ENCODE measurements at regions not wholly inside any gene's neighbourhood (a gene's known extent, or its start where the extent isn't known, plus 50 kb on each side); places are given as distances from the start of the nearest gene placed in this dataset.

GRCh38 chr16:63157818-63158217, 1121.6 kb upstream of the CDH8 start:
- Mint-ChIP-seq H3K9me3 (peaks cover 35% of the 10 kb centered on the region), H3K4me1 (ENCODE audit: low read depth) (no peaks in the 10 kb centered on the region), H3K4me3 (no peak overlapping the region), H3K27me3 (ENCODE audit: insufficient read depth) (no peaks in the 10 kb centered on the region), H3K36me3 (ENCODE audit: low read depth) (no peaks in the 10 kb centered on the region), H3K27ac (no peak overlapping the region)
- DNase-seq = no peak
- TF ChIP-seq CTCF (IDR thresholded peaks at IDR 0.05) = no peak

- H3K4me3 Mint-ChIP-seq = no peak overlapping the region
- peaks cover 27% of the 10 kb centered on the region for H3K9me3 Mint-ChIP-seq
- TF ChIP-seq CTCF (IDR thresholded peaks at IDR 0.05) = no peak
- H3K27ac Mint-ChIP-seq = no peak overlapping the region
- H3K27me3 Mint-ChIP-seq (ENCODE audit: insufficient read depth) = peaks cover 4% of the 10 kb centered on the region; the same call in 1 of the 2 replicates
- H3K4me1 Mint-ChIP-seq (ENCODE audit: low read depth) = no peaks in the 10 kb centered on the region
- DNase-seq = no peak
- H3K36me3 Mint-ChIP-seq (ENCODE audit: low read depth) = no peaks in the 10 kb centered on the region
Measured at GRCh38 chr16:63146251-63146650, 1110.0 kb upstream of the CDH8 start.

- Mint-ChIP-seq H3K27ac (no peak overlapping the region), H3K27me3 (ENCODE audit: insufficient read depth) (peaks cover 4% of the 10 kb centered on the region; the same call in 1 of the 2 replicates), H3K36me3 (ENCODE audit: low read depth) (no peaks in the 10 kb centered on the region), H3K4me1 (ENCODE audit: low read depth) (no peaks in the 10 kb centered on the region), H3K4me3 (no peak overlapping the region), H3K9me3 (peaks cover 32% of the 10 kb centered on the region)
- TF ChIP-seq CTCF (IDR thresholded peaks at IDR 0.05) = no peak
- DNase-seq = no peak
Measured at GRCh38 chr16:63145411-63145810, 1109.2 kb upstream of the CDH8 start.

- H3K4me3 Mint-ChIP-seq = no peak overlapping the region
- no peak for TF ChIP-seq CTCF (IDR thresholded peaks at IDR 0.05)
- H3K4me1 Mint-ChIP-seq (ENCODE audit: low read depth) = no peaks in the 10 kb centered on the region
- H3K27ac Mint-ChIP-seq = no peak overlapping the region
- peaks cover 8% of the 10 kb centered on the region for H3K36me3 Mint-ChIP-seq (ENCODE audit: low read depth)
- peaks cover 20% of the 10 kb centered on the region for H3K9me3 Mint-ChIP-seq
- no peak for DNase-seq
- no peaks in the 10 kb centered on the region; the same call in 1 of the 2 replicates for H3K27me3 Mint-ChIP-seq (ENCODE audit: insufficient read depth)
Measured at GRCh38 chr16:63135069-63135468, 1098.8 kb upstream of the CDH8 start.

GRCh38 chr16:63131503-63131902, 1095.3 kb upstream of the CDH8 start:
- no peak for DNase-seq
- TF ChIP-seq CTCF (IDR thresholded peaks at IDR 0.05) = no peak
- Mint-ChIP-seq H3K27me3 (ENCODE audit: insufficient read depth) (no peaks in the 10 kb centered on the region; the same call in 1 of the 2 replicates), H3K27ac (no peak overlapping the region), H3K36me3 (ENCODE audit: low read depth) (peaks cover 13% of the 10 kb centered on the region), H3K4me1 (ENCODE audit: low read depth) (no peaks in the 10 kb centered on the region), H3K4me3 (no peak overlapping the region), H3K9me3 (peaks cover 29% of the 10 kb centered on the region)

GRCh38 chr16:63130942-63131341, 1094.7 kb upstream of the CDH8 start:
- no peaks in the 10 kb centered on the region for H3K4me1 Mint-ChIP-seq (ENCODE audit: low read depth)
- peaks cover 13% of the 10 kb centered on the region for H3K36me3 Mint-ChIP-seq (ENCODE audit: low read depth)
- H3K9me3 Mint-ChIP-seq = peaks cover 33% of the 10 kb centered on the region
- TF ChIP-seq CTCF (IDR thresholded peaks at IDR 0.05) = no peak
- DNase-seq = no peak
- no peak overlapping the region for H3K27ac Mint-ChIP-seq
- H3K27me3 Mint-ChIP-seq (ENCODE audit: insufficient read depth) = no peaks in the 10 kb centered on the region; the same call in 1 of the 2 replicates
- no peak overlapping the region for H3K4me3 Mint-ChIP-seq

Measured in HFFc6 (cell line).